Endothelial cell of umbilical vein (primary cell): ENCODE measurements at regions not wholly inside any gene's neighbourhood (a gene's known extent, or its start where the extent isn't known, plus 50 kb on each side); places are given as distances from the start of the nearest gene placed in this dataset.

Experiments used
- BruUV-seq: library from RNA; stranded (reverse); fragments of 400-500 nt; replicated peaks from 2 replicates; lab custom pipeline; 2021; lab: Mats Ljungman, UMichigan
- CTCF ChIA-PET: fragments of 300-600, 350-600 bp; sonication (Branson Sonifier 250); formaldehyde crosslinking; loops from one replicate; lab custom pipeline; 2021; ENCODE audit warnings: antibody characterized with exemption, inconsistent platforms; lab: Charles Lee
- POLR2A ChIA-PET: fragments of 300-600, 350-600 bp; sonication (Branson Sonifier 250); formaldehyde crosslinking; loops from one replicate; lab custom pipeline; 2021; ENCODE audit warnings: antibody characterized with exemption, inconsistent platforms; lab: Charles Lee
- DNase-seq: peaks from one replicate; pipeline ENCODE4 v3.0.0-alpha.2; 2011; ENCODE audit warnings: low read depth, low spot score
- FAIRE-seq: peaks from 2 replicates; lab custom pipeline; 2011; peaks lifted over from hg19 to GRCh38; lab: Jason Lieb, UNC
- H2AFZ ChIP-seq: 2 replicates; pipeline ENCODE4 v1.6.0; 2012; ENCODE audit warnings: low read depth, low read length, control low read depth, inconsistent platforms
- H3K27ac ChIP-seq: 2 replicates; pipeline ENCODE4 v1.5.1; 2011; ENCODE audit warnings: low read depth, mild to moderate bottlenecking, control low read depth, low read length, moderate library complexity; ENCODE audit not compliant: insufficient read depth
- H3K27me3 ChIP-seq, 2 experiments: 2 replicates each; pipeline versions ENCODE4 v1.6.0 to v1.6.1; 2011; ENCODE audit warnings: low read length in 2 of 2, mixed read lengths in 1 of 2; ENCODE audit not compliant: control insufficient read depth in 2 of 2, insufficient read depth in 2 of 2
- H3K36me3 ChIP-seq, 2 experiments: 2 replicates in 1 of 2; 3 replicates in 1 of 2; pipeline ENCODE4 v1.5.1; 2011; ENCODE audit warnings: low read length in 2 of 2, mild to moderate bottlenecking in 1 of 2, moderate library complexity in 1 of 2; ENCODE audit not compliant: control insufficient read depth in 2 of 2, insufficient read depth in 2 of 2; ENCODE audit errors: extremely low read depth in 1 of 2
- H3K4me1 ChIP-seq: 3 replicates; pipeline ENCODE4 v1.5.1; 2011; ENCODE audit warnings: mild to moderate bottlenecking, low read length; ENCODE audit not compliant: control insufficient read depth, insufficient read depth; ENCODE audit errors: extremely low read depth
- H3K4me2 ChIP-seq: 2 replicates; pipeline ENCODE4 v1.6.1; 2011; ENCODE audit warnings: low read length, control low read depth, mixed read lengths; ENCODE audit not compliant: insufficient read depth
- H3K4me3 ChIP-seq, 3 experiments: fragments of 200-600 bp in 1 of 3; sonication (generic), shearing (Covaris generic) in 1 of 3; replicated peaks in 1 of 3; 2 replicates each; pipeline ENCODE4 v1.5.1; 2011 to 2016; ENCODE audit warnings: control low read depth in 3 of 3, low read length in 3 of 3, mild to moderate bottlenecking in 2 of 3, inconsistent platforms in 1 of 3, low read depth in 1 of 3, moderate library complexity in 1 of 3; ENCODE audit not compliant: insufficient read depth in 1 of 3
- H3K79me2 ChIP-seq: 2 replicates; pipeline ENCODE4 v1.6.0; 2012; ENCODE audit warnings: low read length, inconsistent platforms; ENCODE audit not compliant: control insufficient read depth, insufficient read depth
- H3K9ac ChIP-seq: replicated peaks from 2 replicates; pipeline ENCODE3; 2011; ENCODE audit warnings: low read length, control low read depth; ENCODE audit not compliant: insufficient read depth; ENCODE audit errors: extremely low read depth
- H3K9me1 ChIP-seq: replicated peaks from 3 replicates; pipeline ENCODE4 v1.6.0; 2011; ENCODE audit warnings: mild to moderate bottlenecking, low read length; ENCODE audit not compliant: control insufficient read depth, insufficient read depth; ENCODE audit errors: extremely low read depth
- H3K9me3 ChIP-seq: replicated peaks from 2 replicates; pipeline ENCODE4 v1.5.1; 2012; ENCODE audit warnings: low read length, inconsistent platforms; ENCODE audit not compliant: control insufficient read depth, insufficient read depth
- H4K20me1 ChIP-seq: replicated peaks from 2 replicates; pipeline ENCODE3; 2011; ENCODE audit warnings: mild to moderate bottlenecking, low read length; ENCODE audit not compliant: control insufficient read depth, insufficient read depth; ENCODE audit errors: extremely low read depth
- CTCF ChIP-seq, 2 donors: IDR thresholded peaks; 1 replicate in 1 of 2; 2 replicates in 1 of 2; pipeline ENCODE4 v1.5.1; 2011; ENCODE audit warnings: low read length in 2 of 2, mild to moderate bottlenecking in 2 of 2, moderate library complexity in 2 of 2, control low read depth in 1 of 2, inconsistent platforms in 1 of 2, low read depth in 1 of 2; ENCODE audit not compliant: insufficient read depth in 1 of 2; ENCODE audit errors: extremely low read depth in 1 of 2
- EZH2 ChIP-seq: IDR thresholded peaks from 2 replicates; pipeline ENCODE4 v1.6.1; 2012; ENCODE audit warnings: borderline replicate concordance, low read depth, mild to moderate bottlenecking, moderate library complexity, low read length, inconsistent platforms; ENCODE audit not compliant: severe bottlenecking
- FOS ChIP-seq: IDR thresholded peaks from 2 replicates; pipeline ENCODE4 v1.6.1; 2011; ENCODE audit warnings: mild to moderate bottlenecking, low read length, moderate library complexity, borderline replicate concordance; ENCODE audit not compliant: insufficient read depth
- GATA2 ChIP-seq: IDR thresholded peaks from 2 replicates; pipeline ENCODE4 v1.7.0; 2011; ENCODE audit warnings: low read depth, mild to moderate bottlenecking, moderate library complexity, mixed read lengths, low read length; ENCODE audit not compliant: insufficient read length, insufficient read depth
- JUN ChIP-seq: IDR thresholded peaks from 2 replicates; pipeline ENCODE4 v1.6.1; 2011; ENCODE audit warnings: borderline replicate concordance, low read depth; ENCODE audit not compliant: insufficient read length, insufficient read depth
- MAX ChIP-seq: IDR thresholded peaks from 2 replicates; pipeline ENCODE4 v1.6.1; 2011; ENCODE audit not compliant: insufficient read depth, insufficient read length
- MYC ChIP-seq: IDR thresholded peaks from one replicate; pipeline ENCODE4 v1.6.1; 2011; ENCODE audit warnings: mild to moderate bottlenecking, low read depth, low read length
- POLR2A ChIP-seq: IDR thresholded peaks from 2 replicates; pipeline ENCODE4 v1.6.1; 2012; ENCODE audit warnings: low read depth, mild to moderate bottlenecking, control low read depth, low read length
- POLR2AphosphoS5 ChIP-seq: IDR thresholded peaks from 2 replicates; pipeline ENCODE4 v1.6.1; 2012; ENCODE audit warnings: low read depth, mild to moderate bottlenecking, control low read depth, low read length, moderate library complexity; ENCODE audit not compliant: insufficient read depth
- dilution Hi-C: fragments of 300-500 bp; cut with MboI; formaldehyde crosslinking; loops from one replicate; pipeline ENCODE4 v1.15.0; 2019; ENCODE audit warnings: low sequenced_read_pairs; ENCODE audit not compliant: extremely low pct_ligation_motif_present
- intact Hi-C: fragments of 100-400 bp; cut with micrococcal nuclease; formaldehyde crosslinking; loops from one replicate; pipeline ENCODE4 v1.10.0; 2022

- H3K9me1 ChIP-seq, result no peaks in the 10 kb centered on the region
- no TSS peak for BruUV-seq
Observed at GRCh38 chr12:60269611-60270269, 673.9 kb downstream of the SLC16A7 start.

More at GRCh38 chr12:60269611-60270269, 673.9 kb downstream of the SLC16A7 start:
- H3K36me3 ChIP-seq, result no peaks in the 10 kb centered on the region
- peaks cover 13% of the 10 kb centered on the region for H3K4me1 ChIP-seq
- intact Hi-C loops (no loop called here), dilution Hi-C loops (no loop called here)
- ChIA-PET POLR2A (no interaction called here), CTCF (no interaction called here)
- H3K4me3 ChIP-seq, result no peak overlapping the region
- no peaks in the 10 kb centered on the region for H3K9me3 ChIP-seq
- no peak overlapping the region for H3K4me2 ChIP-seq
- no peaks in the 10 kb centered on the region for H4K20me1 ChIP-seq
- FAIRE-seq (no peak), DNase-seq (no peak)
- no peak overlapping the region for H3K9ac ChIP-seq
- no peak overlapping the region for H3K27ac ChIP-seq
- no peaks in the 10 kb centered on the region for H3K79me2 ChIP-seq
- TF ChIP-seq CTCF (IDR thresholded peaks at IDR 0.05; ENCODE audit: extremely low read depth in 1 of 2, insufficient read depth in 1 of 2, low read depth in 1 of 2, low read length in 2 of 2), result no peak
- TF ChIP-seq EZH2, result no peak
- no peak for TF ChIP-seq FOS
- TF ChIP-seq GATA2, result no peak
- TF ChIP-seq MYC, result no peak
- no peak for TF ChIP-seq POLR2AphosphoS5
- TF ChIP-seq JUN, result no peak
- no peak for TF ChIP-seq MAX
- no peak for TF ChIP-seq POLR2A
- no peak overlapping the region for H2AFZ ChIP-seq
- H3K27me3 ChIP-seq, result no peaks in the 10 kb centered on the region
